ENCODE measurements at regions not wholly inside any gene's neighbourhood (a gene's known extent, or its start where the extent isn't known, plus 50 kb on each side); places are given as distances from the start of the nearest gene placed in this dataset.

GRCh38 chr2:49251251-49251650, 96.9 kb upstream of the FSHR start:
- DNase-seq = no peak

GRCh38 chr2:49248506-49248905, 94.2 kb upstream of the FSHR start:
- no peak for DNase-seq

GRCh38 chr2:49241991-49242390, 87.7 kb upstream of the FSHR start:
- no peak for DNase-seq

GRCh38 chr2:49241501-49241900, 87.2 kb upstream of the FSHR start:
- no peak for DNase-seq

GRCh38 chr2:49240608-49241007, 86.3 kb upstream of the FSHR start:
- DNase-seq = no peak

GRCh38 chr2:49238604-49238960, 84.3 kb upstream of the FSHR start:
- no peak for DNase-seq

GRCh38 chr2:49237867-49238603, 83.7 kb upstream of the FSHR start:
- no peak for DNase-seq

- no peak for DNase-seq
These were observed 82.0 kb upstream of the FSHR start for GRCh38 chr2:49236316-49236715.

GRCh38 chr2:49226360-49226759, 72.0 kb upstream of the FSHR start:
- no peak for DNase-seq

GRCh38 chr2:49225126-49225525, 70.8 kb upstream of the FSHR start:
- no peak for DNase-seq

- DNase-seq = no peak
These were observed 70.2 kb upstream of the FSHR start for GRCh38 chr2:49224426-49225010.

- DNase-seq = no peak
These were observed 68.7 kb upstream of the FSHR start for GRCh38 chr2:49222975-49223528.

GRCh38 chr2:49219741-49220140, 65.4 kb upstream of the FSHR start:
- DNase-seq = no peak

- no peak for DNase-seq
These were observed 55.9 kb upstream of the FSHR start for GRCh38 chr2:49210191-49210590.

GRCh38 chr2:49207204-49207603, 52.9 kb upstream of the FSHR start:
- no peak for DNase-seq
